ENCODE measurements at regions not wholly inside any gene's neighbourhood (a gene's known extent, or its start where the extent isn't known, plus 50 kb on each side); places are given as distances from the start of the nearest gene placed in this dataset.

DNA sequence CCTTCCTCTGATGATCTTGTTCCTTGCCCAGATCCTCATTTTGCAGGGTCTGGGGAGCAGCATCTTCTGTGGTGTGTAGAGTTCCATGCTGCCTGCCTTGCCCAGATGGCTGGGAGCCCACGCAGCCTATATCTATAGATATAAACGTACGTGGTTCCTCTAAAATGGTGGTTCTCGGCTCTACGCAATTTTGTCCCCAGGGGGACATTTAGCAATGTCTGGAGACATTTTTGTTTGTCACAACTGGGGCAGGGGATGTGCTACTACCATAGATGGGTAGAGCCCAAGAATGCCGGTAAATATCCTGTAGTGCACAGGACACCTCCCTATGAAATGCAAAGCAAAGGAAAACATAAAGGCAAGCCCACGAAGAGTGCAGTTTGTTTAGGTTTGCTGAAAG, 98.4 kb upstream of the SPACA1 start:
- TF ChIP-seq, protein P1, sequence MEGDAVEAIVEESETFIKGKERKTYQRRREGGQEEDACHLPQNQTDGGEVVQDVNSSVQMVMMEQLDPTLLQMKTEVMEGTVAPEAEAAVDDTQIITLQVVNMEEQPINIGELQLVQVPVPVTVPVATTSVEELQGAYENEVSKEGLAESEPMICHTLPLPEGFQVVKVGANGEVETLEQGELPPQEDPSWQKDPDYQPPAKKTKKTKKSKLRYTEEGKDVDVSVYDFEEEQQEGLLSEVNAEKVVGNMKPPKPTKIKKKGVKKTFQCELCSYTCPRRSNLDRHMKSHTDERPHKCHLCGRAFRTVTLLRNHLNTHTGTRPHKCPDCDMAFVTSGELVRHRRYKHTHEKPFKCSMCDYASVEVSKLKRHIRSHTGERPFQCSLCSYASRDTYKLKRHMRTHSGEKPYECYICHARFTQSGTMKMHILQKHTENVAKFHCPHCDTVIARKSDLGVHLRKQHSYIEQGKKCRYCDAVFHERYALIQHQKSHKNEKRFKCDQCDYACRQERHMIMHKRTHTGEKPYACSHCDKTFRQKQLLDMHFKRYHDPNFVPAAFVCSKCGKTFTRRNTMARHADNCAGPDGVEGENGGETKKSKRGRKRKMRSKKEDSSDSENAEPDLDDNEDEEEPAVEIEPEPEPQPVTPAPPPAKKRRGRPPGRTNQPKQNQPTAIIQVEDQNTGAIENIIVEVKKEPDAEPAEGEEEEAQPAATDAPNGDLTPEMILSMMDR (conservative IDR thresholded peaks at IDR 0.05; ENCODE audit: low read length): no peak
- no peak for TF ChIP-seq EZH2phosphoT487 (IDR thresholded peaks at IDR 0.05; ENCODE audit: borderline replicate concordance, low read depth, low read length)
